KMS-11 (cell line): ENCODE measurements at regions not wholly inside any gene's neighbourhood (a gene's known extent, or its start where the extent isn't known, plus 50 kb on each side); places are given as distances from the start of the nearest gene placed in this dataset.

Source experiments
- H2AFZ ChIP-seq: fragments of 200-600 bp; sonication (generic); 2 replicates; pipeline ENCODE4 v1.6.1; 2016; ENCODE audit warnings: antibody characterized with exemption, mixed run types, low read depth
- H3K27ac ChIP-seq: fragments of 200-600 bp; sonication (generic); 2 replicates; pipeline ENCODE4 v1.6.1; 2016; ENCODE audit warnings: mild to moderate bottlenecking, mixed run types
- H3K27me3 ChIP-seq: fragments of 200-600 bp; sonication (generic); 2 replicates; pipeline ENCODE4 v1.6.1; 2017; ENCODE audit warnings: mild to moderate bottlenecking, low read depth, mixed run types, moderate library complexity; ENCODE audit not compliant: insufficient read depth
- H3K36me3 ChIP-seq: fragments of 200-600 bp; sonication (generic); 2 replicates; pipeline ENCODE4 v1.6.1; 2017; ENCODE audit warnings: mild to moderate bottlenecking, mixed run types; ENCODE audit not compliant: insufficient read depth
- H3K4me1 ChIP-seq: fragments of 200-600 bp; sonication (generic); 2 replicates; pipeline ENCODE4 v1.6.1; 2016; ENCODE audit warnings: mild to moderate bottlenecking, low read depth, mixed run types; ENCODE audit not compliant: poor library complexity, severe bottlenecking
- H3K4me2 ChIP-seq: fragments of 200-600 bp; sonication (generic); 2 replicates; pipeline ENCODE4 v1.7.0; 2016; ENCODE audit warnings: mild to moderate bottlenecking, mixed run types
- H3K4me3 ChIP-seq: fragments of 200-600 bp; sonication (generic); IDR thresholded peaks from 2 replicates; pipeline ENCODE4 v1.6.1; 2017; ENCODE audit warnings: low read depth, low read length, mixed read lengths; ENCODE audit not compliant: insufficient read depth
- H3K79me2 ChIP-seq: fragments of 200-600 bp; sonication (generic); 2 replicates; pipeline ENCODE4 v1.6.1; 2016; ENCODE audit warnings: low read depth, mixed run types; ENCODE audit not compliant: insufficient read depth
- H3K9ac ChIP-seq: fragments of 200-600 bp; sonication (generic); 2 replicates; pipeline ENCODE4 v1.6.1; 2016; ENCODE audit warnings: mild to moderate bottlenecking, mixed run types
- H4K20me1 ChIP-seq: fragments of 200-600 bp; sonication (generic); 2 replicates; pipeline ENCODE4 v1.6.1; 2016; ENCODE audit warnings: mild to moderate bottlenecking, mixed run types; ENCODE audit not compliant: insufficient read depth
- CTCF ChIP-seq: fragments of 200-600 bp; sonication (generic); conservative IDR thresholded peaks from 2 replicates; pipeline ENCODE4 v1.6.1; 2017; ENCODE audit warnings: low read depth, mild to moderate bottlenecking, antibody characterized with exemption, low read length, moderate library complexity, mixed read lengths

DNA sequence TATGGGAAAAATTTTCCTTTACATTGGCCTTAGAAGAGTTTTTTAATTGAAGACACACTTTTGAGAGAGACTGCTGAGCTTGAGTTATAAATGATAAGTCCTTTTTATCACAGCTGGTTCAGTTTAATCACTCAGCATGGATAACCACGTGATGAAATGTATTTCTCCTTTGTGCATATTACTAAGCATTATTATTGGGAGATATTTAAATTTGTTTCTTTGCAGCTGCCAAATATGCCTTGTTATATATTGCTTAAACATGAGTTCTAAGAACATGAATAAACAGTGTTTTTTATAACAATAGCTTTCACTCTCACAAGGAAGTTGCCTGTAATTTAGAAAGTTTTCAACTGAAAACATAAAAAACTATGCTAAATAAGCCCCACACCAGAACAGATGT is 293.5 kb upstream of the LRFN5 start:
- Histone ChIP-seq H3K4me2 (no peak overlapping the region), H3K27me3 (no peaks in the 10 kb centered on the region), H3K4me3 (no peak overlapping the region), H3K9ac (no peak overlapping the region), H3K36me3 (no peaks in the 10 kb centered on the region), H3K79me2 (no peaks in the 10 kb centered on the region), H3K27ac (no peak overlapping the region), H2AFZ (no peak overlapping the region), H4K20me1 (no peaks in the 10 kb centered on the region), H3K4me1 (no peaks in the 10 kb centered on the region)
- no peak for TF ChIP-seq CTCF

GRCh38 chr14:41303506-41303905 is 303.2 kb upstream of the LRFN5 start:
- H3K9ac ChIP-seq = no peak overlapping the region
- H4K20me1 ChIP-seq = no peaks in the 10 kb centered on the region
- H3K4me3 ChIP-seq = no peak overlapping the region
- H3K79me2 ChIP-seq = no peaks in the 10 kb centered on the region
- TF ChIP-seq CTCF = no peak
- no peaks in the 10 kb centered on the region for H3K27me3 ChIP-seq
- no peaks in the 10 kb centered on the region for H3K4me1 ChIP-seq
- H3K4me2 ChIP-seq = no peak overlapping the region
- no peak overlapping the region for H2AFZ ChIP-seq
- no peak overlapping the region for H3K27ac ChIP-seq
- H3K36me3 ChIP-seq = no peaks in the 10 kb centered on the region

GRCh38 chr14:41302776-41303175 is 303.9 kb upstream of the LRFN5 start:
- no peak for TF ChIP-seq CTCF
- no peak overlapping the region for H3K4me2 ChIP-seq
- no peaks in the 10 kb centered on the region for H3K79me2 ChIP-seq
- H2AFZ ChIP-seq = no peak overlapping the region
- no peaks in the 10 kb centered on the region for H4K20me1 ChIP-seq
- H3K27ac ChIP-seq = no peak overlapping the region
- H3K9ac ChIP-seq = no peak overlapping the region
- no peaks in the 10 kb centered on the region for H3K36me3 ChIP-seq
- no peaks in the 10 kb centered on the region for H3K27me3 ChIP-seq
- no peaks in the 10 kb centered on the region for H3K4me1 ChIP-seq
- H3K4me3 ChIP-seq = no peak overlapping the region

- Histone ChIP-seq H3K27ac (no peak overlapping the region), H3K4me3 (no peak overlapping the region), H3K4me2 (no peak overlapping the region), H2AFZ (no peak overlapping the region), H4K20me1 (no peaks in the 10 kb centered on the region), H3K4me1 (no peaks in the 10 kb centered on the region), H3K36me3 (no peaks in the 10 kb centered on the region), H3K27me3 (no peaks in the 10 kb centered on the region), H3K79me2 (no peaks in the 10 kb centered on the region), H3K9ac (no peak overlapping the region)
- no peak for TF ChIP-seq CTCF
These were observed 306.8 kb upstream of the LRFN5 start for GRCh38 chr14:41299924-41300323.

DNA sequence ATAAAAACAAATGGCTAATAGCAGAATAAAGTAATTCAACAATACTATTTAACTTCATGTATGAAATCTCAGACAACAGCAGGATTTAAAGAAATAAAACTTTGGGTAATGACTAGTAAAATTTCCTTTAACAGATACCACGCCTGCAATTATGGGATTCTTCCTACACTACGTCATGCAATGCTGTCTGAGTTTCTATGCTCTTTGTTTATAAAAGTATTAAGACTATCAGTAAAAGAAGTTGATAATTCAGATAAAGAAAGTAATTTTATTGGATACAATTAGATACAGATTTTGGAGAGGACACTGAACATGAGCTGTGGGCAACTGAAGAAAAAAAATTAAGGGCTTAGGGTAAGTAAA is 308.4 kb upstream of the LRFN5 start:
- Histone ChIP-seq H2AFZ (no peak overlapping the region), H3K79me2 (no peaks in the 10 kb centered on the region), H3K4me3 (no peak overlapping the region), H3K36me3 (no peaks in the 10 kb centered on the region), H3K4me2 (no peak overlapping the region), H3K27ac (no peak overlapping the region), H3K27me3 (no peaks in the 10 kb centered on the region), H3K4me1 (no peaks in the 10 kb centered on the region), H4K20me1 (no peaks in the 10 kb centered on the region), H3K9ac (no peak overlapping the region)
- TF ChIP-seq CTCF = no peak
